GM18502 (cell line): ENCODE measurements at regions not wholly inside any gene's neighbourhood (a gene's known extent, or its start where the extent isn't known, plus 50 kb on each side); places are given as distances from the start of the nearest gene placed in this dataset.
A peak's percentile ranks its signal among the peaks of the same experiment; 100 is the strongest.

Experiments
- ATAC-seq: cut with Tn5 transposase; IDR thresholded peaks from one replicate; pipeline ENCODE4 v1.9.1; 2021; ENCODE audit warnings: mild to moderate bottlenecking; ENCODE audit not compliant: unreplicated experiment, poor library complexity

GRCh38 chr6:156471000-156471399, 306.2 kb upstream of the ARID1B start:
- ATAC-seq: no peak

GRCh38 chr6:156464100-156464878, 312.9 kb upstream of the ARID1B start:
- peak; percentile 78 for ATAC-seq

- no peak for ATAC-seq
These were observed 315.5 kb upstream of the ARID1B start for GRCh38 chr6:156461647-156462046.

- ATAC-seq: no peak
These were observed 319.6 kb upstream of the ARID1B start for GRCh38 chr6:156457601-156458000.

- ATAC-seq: no peak
These were observed 321.3 kb upstream of the ARID1B start for GRCh38 chr6:156455847-156456246.

- ATAC-seq: no peak
These were observed 322.3 kb upstream of the ARID1B start for GRCh38 chr6:156454867-156455266.

- ATAC-seq: no peak
These were observed 325.5 kb upstream of the ARID1B start for GRCh38 chr6:156451726-156452125.

GRCh38 chr6:156451088-156451487, 326.1 kb upstream of the ARID1B start:
- ATAC-seq: no peak

GRCh38 chr6:156450421-156450820, 326.8 kb upstream of the ARID1B start:
- ATAC-seq: no peak

DNA sequence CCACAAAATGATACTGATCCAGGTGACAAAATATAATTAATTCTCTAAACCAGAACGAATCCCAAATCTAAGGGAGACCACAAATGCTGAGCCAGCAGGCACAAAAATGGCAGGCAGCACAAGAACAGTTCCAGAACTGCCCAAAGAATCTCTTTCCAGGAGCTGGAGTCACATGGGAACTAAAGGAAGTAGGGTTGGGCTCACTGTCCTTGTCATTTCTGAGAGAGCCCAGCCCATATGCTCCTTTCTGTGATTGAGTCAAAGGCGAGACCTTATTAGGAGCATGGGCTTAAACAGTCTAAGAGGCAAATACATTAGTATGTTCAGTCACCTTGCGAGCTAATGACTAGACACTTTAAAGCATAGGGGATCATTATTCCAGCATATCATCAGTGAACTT, 327.6 kb upstream of the ARID1B start:
- no peak for ATAC-seq

DNA sequence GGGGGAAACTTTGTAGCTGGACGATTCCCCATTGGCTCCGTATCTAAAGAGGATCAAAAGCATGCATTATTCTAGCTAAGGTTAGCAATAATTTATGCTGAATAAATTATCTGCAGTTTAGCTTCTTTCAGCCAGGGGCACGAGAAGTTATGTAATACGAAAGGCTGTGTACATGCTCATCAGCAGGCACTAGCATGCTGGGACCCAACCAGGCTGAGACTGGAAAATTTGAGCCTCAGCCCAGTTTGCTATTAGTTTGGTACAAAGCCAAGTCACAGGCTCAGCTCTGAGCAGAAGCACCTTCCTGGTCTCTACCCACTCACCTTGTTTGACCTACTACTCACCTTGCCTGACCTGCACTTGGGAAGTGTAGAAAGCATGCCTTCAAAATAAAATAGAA, 328.1 kb upstream of the ARID1B start:
- no peak for ATAC-seq

GRCh38 chr6:156448579-156448978, 328.6 kb upstream of the ARID1B start:
- no peak for ATAC-seq

- ATAC-seq: no peak
These were observed 336.5 kb upstream of the ARID1B start for GRCh38 chr6:156440688-156441087.

GRCh38 chr6:156438350-156438923, 338.7 kb upstream of the ARID1B start:
- no peak for ATAC-seq

GRCh38 chr6:156437121-156437879, 339.9 kb upstream of the ARID1B start:
- ATAC-seq: no peak

DNA sequence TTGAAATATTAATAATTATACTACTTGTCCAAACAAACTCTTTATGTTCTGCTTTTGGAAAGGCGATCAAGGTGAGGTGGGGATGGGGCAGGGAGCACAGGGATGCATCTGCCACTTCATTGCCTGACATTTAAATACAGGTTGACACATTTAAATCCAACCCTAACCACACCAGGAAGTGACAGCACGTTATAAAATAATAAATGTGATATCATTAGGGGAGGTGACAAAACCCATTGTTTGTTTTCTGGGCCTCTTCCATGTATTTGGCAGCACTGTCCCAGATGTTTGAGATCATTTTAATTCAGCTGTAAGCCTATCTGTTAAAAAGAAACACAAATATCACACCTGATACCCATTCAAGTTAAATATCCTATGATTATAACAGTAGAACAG, 342.4 kb upstream of the ARID1B start:
- ATAC-seq: no peak

- no peak for ATAC-seq
These were observed 343.0 kb upstream of the ARID1B start for GRCh38 chr6:156434049-156434794.

DNA sequence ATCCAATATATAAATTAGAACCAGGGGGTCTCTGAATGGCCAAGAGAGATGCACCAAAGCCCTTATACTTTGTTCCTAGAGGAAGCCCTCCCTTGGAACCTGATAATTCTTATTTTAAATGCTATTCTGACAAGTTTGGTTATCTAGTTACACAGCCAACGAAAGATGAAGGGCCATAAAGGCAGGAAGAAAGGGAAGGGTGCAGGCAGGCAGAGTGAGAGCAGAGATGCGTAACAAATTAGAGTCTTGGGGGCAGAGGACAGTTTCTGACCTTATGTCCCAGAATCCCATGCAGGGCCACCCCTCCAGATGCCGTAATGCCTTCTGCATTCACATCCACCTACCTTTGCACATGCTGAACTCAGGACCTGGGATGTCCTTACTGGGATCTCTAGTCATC, 344.6 kb upstream of the ARID1B start:
- ATAC-seq: no peak

GRCh38 chr6:156430386-156430785, 346.8 kb upstream of the ARID1B start:
- no peak for ATAC-seq

GRCh38 chr6:156427345-156427744, 349.8 kb upstream of the ARID1B start:
- no peak for ATAC-seq
